DMS153 treated with DMSO at 0.1 percent for 48 hours (cell line): ENCODE measurements at regions not wholly inside any gene's neighbourhood (a gene's known extent, or its start where the extent isn't known, plus 50 kb on each side); places are given as distances from the start of the nearest gene placed in this dataset.
A peak's percentile ranks its signal among the peaks of the same experiment; 100 is the strongest.

ENCODE experiments used
- DNase-seq: peaks from one replicate; lab custom pipeline; 2025; ENCODE audit not compliant: unreplicated experiment; lab: John Stamatoyannopoulos, UW

GRCh38 chr20:11539450-11539849 lies 378.2 kb upstream of the BTBD3 start:
- DNase-seq = no peak

DNA sequence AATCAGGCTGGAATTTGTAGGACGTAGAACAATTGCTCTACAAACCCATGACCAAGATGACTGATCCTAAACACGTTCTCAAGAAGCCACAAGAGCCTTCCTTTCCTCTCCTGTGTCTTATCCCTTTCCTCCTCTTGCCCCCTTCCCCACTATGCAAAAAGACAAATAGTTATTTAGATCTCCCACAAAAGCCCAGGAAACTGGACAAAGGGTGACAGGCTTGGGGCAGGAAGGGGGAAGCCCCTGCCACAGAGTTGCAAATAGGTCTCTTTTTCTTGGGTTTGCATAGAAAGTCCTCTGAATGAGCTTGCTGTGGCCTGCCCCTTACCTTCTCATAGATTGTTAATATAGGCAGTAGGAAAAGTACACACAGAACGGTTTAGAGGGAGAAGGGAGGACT lies 377.1 kb upstream of the BTBD3 start:
- DNase-seq = no peak

DNA sequence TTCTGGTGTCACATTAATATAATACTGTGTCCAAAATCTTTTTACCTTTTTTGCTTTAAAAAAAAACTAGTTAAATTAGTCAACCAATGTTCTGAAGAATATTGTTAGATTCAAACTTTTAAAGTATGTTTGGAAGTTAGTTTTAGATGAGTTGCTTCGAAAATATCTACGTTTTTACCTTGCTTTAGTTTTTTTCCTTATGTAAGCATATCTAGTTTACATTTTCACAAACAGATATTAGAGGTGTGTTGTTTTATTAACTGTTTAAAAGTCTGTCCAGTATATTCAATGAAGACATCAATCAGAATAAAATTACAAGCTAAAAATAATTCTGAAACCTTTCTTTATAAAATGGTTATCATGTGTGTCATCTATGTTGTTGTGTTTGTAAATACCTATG lies 375.0 kb upstream of the BTBD3 start:
- no peak for DNase-seq

- peak; percentile 67 for DNase-seq
These were observed 373.5 kb upstream of the BTBD3 start for GRCh38 chr20:11544029-11544678.

GRCh38 chr20:11546939-11547338 lies 370.8 kb upstream of the BTBD3 start:
- DNase-seq = no peak

GRCh38 chr20:11549172-11550103 lies 368.3 kb upstream of the BTBD3 start:
- no peak for DNase-seq

- no peak for DNase-seq
These were observed 366.9 kb upstream of the BTBD3 start for GRCh38 chr20:11550657-11551338.

DNA sequence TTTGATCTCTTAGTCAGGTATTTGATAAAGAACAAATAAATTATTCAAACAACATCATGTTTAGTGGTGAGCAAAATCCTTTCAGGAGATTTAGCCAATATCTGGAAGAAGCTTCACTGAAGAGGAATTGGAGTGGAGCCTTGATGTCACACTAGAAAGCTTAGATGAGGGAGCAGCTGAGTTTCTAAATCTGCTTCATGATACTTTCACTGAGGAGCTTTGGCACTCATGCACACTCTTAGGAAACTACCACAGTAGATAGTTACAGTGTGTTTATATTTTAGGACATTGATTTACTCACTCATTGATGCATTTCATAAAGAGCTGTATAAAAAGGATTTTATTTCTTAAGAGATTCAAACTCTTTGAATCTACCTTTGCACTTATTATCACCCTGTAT lies 366.2 kb upstream of the BTBD3 start:
- no peak for DNase-seq

GRCh38 chr20:11553603-11554002 lies 364.1 kb upstream of the BTBD3 start:
- peak; percentile 16 for DNase-seq

DNA sequence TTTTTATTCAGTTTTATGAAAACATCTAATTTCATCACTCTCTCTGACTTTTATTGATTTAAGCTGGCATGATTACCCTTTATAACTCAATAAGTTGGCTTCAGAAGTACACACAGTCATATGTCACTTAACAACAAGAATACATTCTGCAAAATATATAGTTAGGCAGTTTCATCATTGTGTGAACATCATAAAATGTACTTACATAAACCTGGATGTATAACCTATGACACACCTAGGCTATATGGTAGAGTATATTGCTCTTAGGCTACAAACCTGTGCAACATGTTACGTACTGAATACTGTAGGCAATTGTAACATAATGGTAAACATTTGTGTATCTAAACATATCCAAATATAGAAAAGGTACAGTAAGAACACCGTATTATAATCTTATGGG lies 362.2 kb upstream of the BTBD3 start:
- no peak for DNase-seq

DNA sequence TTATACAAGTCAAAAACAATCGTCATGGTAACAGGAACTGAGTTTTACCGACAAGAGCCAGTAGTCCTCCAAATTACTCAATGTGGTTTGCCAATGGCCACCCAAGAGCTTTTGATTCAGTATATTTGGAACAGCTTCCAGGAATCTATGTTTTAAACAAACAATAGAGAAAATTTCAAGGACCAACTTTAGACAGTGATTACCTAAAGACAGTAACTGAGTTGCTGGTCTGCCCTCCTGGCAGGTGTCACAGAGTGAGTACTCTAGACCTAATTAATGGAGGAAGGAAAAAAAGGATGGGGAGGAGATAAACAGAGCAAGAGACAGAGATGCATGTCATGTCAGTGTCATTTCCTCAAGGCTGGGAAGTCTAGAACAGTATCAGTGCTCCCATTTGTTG lies 361.3 kb upstream of the BTBD3 start:
- no peak for DNase-seq

DNA sequence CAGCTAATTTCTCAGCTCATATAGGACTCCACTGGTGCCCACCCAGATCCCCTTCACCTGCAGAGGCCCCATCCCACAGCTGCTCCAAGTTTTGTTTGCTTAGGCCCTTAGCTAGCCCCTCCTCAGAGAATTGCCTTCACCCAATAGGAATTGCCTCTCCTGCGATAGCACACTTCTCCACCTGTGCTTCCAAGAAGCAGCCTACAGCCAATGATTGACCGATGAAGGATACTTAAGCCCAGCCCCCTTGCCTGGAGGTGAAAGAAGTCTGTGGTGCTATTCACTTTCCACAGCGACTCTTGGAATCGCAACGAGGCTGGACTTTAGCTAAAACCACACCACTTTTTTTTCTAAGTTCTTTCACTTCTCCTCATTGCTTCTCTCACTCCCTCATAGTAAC lies 353.2 kb upstream of the BTBD3 start:
- DNase-seq = no peak

GRCh38 chr20:11569163-11569562 lies 348.5 kb upstream of the BTBD3 start:
- no peak for DNase-seq

GRCh38 chr20:11573507-11573906 lies 344.2 kb upstream of the BTBD3 start:
- no peak for DNase-seq

DNA sequence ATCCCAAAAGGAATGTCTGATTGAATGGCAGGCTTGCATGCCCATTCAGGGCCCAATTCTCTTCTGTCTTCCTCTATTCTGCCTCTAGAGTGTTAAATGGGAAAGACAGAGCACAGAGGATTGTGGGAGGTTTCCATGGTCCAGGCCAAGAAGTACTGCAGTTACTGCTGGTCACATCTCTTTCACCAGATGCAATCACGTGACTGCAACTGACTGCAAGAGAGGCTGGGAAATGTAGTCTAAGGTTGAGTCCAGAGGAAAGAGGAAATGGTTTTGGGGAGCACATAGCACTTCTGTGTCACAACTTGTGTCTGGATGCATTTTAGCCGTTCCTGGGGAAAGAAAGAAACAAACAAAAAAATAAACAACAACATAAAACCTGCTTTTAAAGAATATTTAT lies 336.4 kb upstream of the BTBD3 start:
- DNase-seq = no peak

- DNase-seq = no peak
These were observed 335.6 kb upstream of the BTBD3 start for GRCh38 chr20:11582060-11582459.

- DNase-seq = no peak
These were observed 331.8 kb upstream of the BTBD3 start for GRCh38 chr20:11585752-11586352.

GRCh38 chr20:11588875-11589274 lies 328.8 kb upstream of the BTBD3 start:
- no peak for DNase-seq

- DNase-seq = no peak
These were observed 325.7 kb upstream of the BTBD3 start for GRCh38 chr20:11591965-11592364.

DNA sequence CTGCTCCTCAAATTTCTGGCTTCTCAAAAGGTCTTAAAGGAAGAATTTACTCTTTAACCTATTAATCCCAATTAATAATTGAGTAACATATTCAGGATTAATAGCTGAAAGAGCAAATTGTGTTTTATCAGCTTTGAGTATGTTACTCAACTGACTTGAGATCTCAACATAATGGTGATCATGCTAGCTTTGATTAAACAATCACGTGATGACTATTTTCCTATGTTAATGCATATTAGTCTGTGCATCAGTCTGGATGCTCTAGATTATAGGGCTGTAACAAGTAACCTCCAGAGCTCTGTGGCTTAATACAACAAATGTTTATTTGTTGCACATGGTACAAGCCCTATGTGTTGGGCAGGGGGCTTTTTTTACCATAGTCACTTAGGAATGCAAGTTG lies 313.4 kb upstream of the BTBD3 start:
- DNase-seq = no peak

DNA sequence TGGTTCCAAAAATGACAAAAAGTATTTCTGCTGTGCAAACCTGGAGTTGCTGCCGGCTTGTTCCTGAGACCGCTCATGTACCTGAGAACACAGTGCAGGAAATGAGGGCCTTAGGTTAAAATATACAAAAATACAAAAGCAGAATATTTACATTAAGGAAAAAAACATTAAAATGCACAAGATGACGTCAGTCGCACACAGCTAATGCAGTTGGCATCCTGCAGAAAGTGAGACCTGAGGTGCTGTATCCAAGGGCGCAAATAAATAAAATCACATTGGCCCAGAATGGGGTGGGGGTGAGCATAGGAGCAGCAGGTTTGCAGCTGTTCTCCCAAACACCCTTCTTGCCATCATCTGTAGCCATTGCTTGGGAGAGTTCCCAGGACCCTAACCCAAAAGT lies 310.6 kb upstream of the BTBD3 start:
- DNase-seq = no peak

DNA sequence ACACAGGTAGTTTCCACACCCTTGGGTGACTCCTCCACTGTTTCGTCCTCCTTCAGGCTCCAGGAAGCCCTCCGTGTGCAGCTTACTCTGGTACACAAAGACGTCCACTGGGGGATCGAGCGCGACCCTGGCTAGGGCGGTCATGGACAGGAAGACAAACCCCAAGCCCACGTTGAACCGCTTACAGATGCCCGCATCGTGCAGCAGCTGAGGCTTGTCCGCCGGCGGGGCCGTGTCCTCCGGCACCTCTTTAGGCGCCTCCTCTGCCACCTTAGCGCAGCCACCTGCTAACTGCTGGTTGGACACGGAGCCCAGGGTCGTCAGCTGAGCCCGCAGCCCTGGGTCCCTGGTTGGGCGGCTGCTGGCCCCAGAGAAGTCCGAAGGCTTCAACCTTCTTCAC lies 309.0 kb upstream of the BTBD3 start:
- DNase-seq = no peak
